Calu3 (cell line): ENCODE measurements at regions not wholly inside any gene's neighbourhood (a gene's known extent, or its start where the extent isn't known, plus 50 kb on each side); places are given as distances from the start of the nearest gene placed in this dataset.

Experiments
- BruUV-seq: library from RNA; stranded (reverse); fragments of 400-500 nt; replicated peaks from 2 replicates; lab custom pipeline; 2021; lab: Mats Ljungman, UMichigan
- CTCF ChIA-PET: fragments of 300-600 bp; sonication (Branson Sonifier 250); formaldehyde crosslinking; loops from one replicate; lab custom pipeline; 2022; ENCODE audit warnings: antibody characterized with exemption; lab: Charles Lee
- DNase-seq: peaks from one replicate; pipeline ENCODE4 v3.0.0; 2022
- H3K27ac Mint-ChIP-seq: one replicate; pipeline ENCODE4 v1.8.0; 2022; ENCODE audit warnings: mixed read lengths; ENCODE audit not compliant: unreplicated experiment
- H3K27me3 Mint-ChIP-seq: one replicate; pipeline ENCODE4 v1.8.0; 2022; ENCODE audit warnings: mixed read lengths; ENCODE audit not compliant: unreplicated experiment
- H3K36me3 Mint-ChIP-seq: one replicate; pipeline ENCODE4 v1.8.0; 2022; ENCODE audit warnings: mild to moderate bottlenecking, moderate library complexity, mixed read lengths; ENCODE audit not compliant: insufficient read depth, unreplicated experiment
- H3K4me1 Mint-ChIP-seq: one replicate; pipeline ENCODE4 v1.8.0; 2022; ENCODE audit warnings: mild to moderate bottlenecking, low read depth, mixed read lengths; ENCODE audit not compliant: unreplicated experiment
- H3K4me3 Mint-ChIP-seq: one replicate; pipeline ENCODE4 v1.8.0; 2022; ENCODE audit warnings: mild to moderate bottlenecking, low read depth, moderate library complexity, mixed read lengths; ENCODE audit not compliant: unreplicated experiment
- H3K9me3 Mint-ChIP-seq: one replicate; pipeline ENCODE4 v1.8.0; 2022; ENCODE audit warnings: low read depth, mixed read lengths; ENCODE audit not compliant: unreplicated experiment
- intact Hi-C: fragments of 100-400 bp; cut with micrococcal nuclease; formaldehyde crosslinking; loops from one replicate; pipeline ENCODE4 v1.10.0; 2022; ENCODE audit not compliant: unreplicated experiment
- TF ChIP-seq, protein P1 (sequence below): fragments of 200-600 bp; IDR thresholded peaks from one replicate; pipeline ENCODE4 v1.8.0; 2022; ENCODE audit warnings: antibody characterized with exemption; ENCODE audit not compliant: unreplicated experiment

DNA sequence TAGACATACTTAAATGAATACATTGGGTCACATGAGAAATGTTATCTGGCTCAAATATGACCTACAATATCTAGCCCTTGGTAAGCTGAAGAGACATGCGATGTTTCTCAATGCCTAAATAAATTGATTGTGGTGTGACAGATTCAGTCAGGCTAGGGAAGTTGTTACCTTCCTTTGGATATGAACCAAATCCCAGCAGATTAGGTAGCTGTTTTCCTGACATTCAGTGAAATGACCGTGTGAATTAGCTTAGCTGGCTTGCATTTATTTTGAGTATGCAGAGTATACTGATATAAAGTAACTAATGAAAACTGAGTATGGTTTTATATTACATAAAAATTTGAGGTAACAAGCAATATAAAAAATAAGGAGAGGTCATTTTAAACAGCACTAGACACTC, 288.2 kb downstream of the GJA1 start:
- BruUV-seq = no TSS peak
- Mint-ChIP-seq H3K9me3 (no peaks in the 10 kb centered on the region), H3K4me3 (no peak overlapping the region), H3K4me1 (no peaks in the 10 kb centered on the region), H3K27ac (no peak overlapping the region), H3K27me3 (no peaks in the 10 kb centered on the region), H3K36me3 (no peaks in the 10 kb centered on the region)
- intact Hi-C loops = no loop called here
- TF ChIP-seq, protein P1, sequence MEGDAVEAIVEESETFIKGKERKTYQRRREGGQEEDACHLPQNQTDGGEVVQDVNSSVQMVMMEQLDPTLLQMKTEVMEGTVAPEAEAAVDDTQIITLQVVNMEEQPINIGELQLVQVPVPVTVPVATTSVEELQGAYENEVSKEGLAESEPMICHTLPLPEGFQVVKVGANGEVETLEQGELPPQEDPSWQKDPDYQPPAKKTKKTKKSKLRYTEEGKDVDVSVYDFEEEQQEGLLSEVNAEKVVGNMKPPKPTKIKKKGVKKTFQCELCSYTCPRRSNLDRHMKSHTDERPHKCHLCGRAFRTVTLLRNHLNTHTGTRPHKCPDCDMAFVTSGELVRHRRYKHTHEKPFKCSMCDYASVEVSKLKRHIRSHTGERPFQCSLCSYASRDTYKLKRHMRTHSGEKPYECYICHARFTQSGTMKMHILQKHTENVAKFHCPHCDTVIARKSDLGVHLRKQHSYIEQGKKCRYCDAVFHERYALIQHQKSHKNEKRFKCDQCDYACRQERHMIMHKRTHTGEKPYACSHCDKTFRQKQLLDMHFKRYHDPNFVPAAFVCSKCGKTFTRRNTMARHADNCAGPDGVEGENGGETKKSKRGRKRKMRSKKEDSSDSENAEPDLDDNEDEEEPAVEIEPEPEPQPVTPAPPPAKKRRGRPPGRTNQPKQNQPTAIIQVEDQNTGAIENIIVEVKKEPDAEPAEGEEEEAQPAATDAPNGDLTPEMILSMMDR = no peak
- no peak for DNase-seq
- CTCF ChIA-PET = interaction anchor here (1.0 kb wide), 1 partner anchor 11 kb away, joined by 3 read pairs; no protein-coding TSS in a partner anchor

DNA sequence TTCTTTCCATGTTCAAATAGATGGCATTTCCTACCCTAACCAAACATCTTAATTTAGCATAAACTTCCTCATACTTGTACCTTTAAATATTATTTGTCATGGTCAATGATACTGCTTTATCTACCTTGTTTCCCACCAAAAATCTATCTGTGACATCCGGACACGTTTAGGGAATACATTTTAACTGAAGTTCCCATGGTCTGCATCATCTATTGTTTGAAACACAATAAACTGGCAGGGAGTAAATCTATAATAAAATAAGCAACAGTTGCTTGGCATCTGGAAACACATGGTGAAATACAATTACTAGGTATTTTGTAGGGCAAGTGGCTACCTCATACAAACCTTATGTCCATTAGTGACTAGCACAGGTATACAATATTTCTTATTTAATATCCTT, 289.1 kb downstream of the GJA1 start:
- H3K27me3 Mint-ChIP-seq = no peaks in the 10 kb centered on the region
- H3K27ac Mint-ChIP-seq = no peak overlapping the region
- DNase-seq = no peak
- TF ChIP-seq, protein P1 = no peak
- no peaks in the 10 kb centered on the region for H3K4me1 Mint-ChIP-seq
- H3K36me3 Mint-ChIP-seq = no peaks in the 10 kb centered on the region
- H3K9me3 Mint-ChIP-seq = no peaks in the 10 kb centered on the region
- BruUV-seq = no TSS peak
- intact Hi-C loops = no loop called here
- CTCF ChIA-PET = no interaction called here
- no peak overlapping the region for H3K4me3 Mint-ChIP-seq

DNA sequence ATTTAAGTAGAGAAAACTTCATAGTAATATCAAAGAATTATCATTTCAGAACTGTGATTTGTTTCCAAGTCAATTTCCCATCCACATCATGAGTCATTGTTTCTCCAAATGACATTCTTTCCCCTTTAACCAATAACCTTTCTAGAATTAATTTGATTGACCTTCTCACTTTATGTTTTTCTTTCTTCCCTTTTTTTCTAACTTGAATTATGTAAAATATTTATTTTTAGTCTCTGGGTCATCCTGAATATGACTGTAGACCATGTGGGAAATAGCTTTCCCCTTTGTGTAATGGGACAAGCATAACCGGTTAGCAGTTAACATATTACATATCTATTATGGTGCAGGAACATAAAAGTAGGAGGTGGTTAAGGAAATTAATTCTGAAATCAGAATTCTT, 291.1 kb downstream of the GJA1 start:
- Mint-ChIP-seq H3K4me1 (no peaks in the 10 kb centered on the region), H3K4me3 (no peak overlapping the region), H3K9me3 (peaks cover 4% of the 10 kb centered on the region), H3K36me3 (no peaks in the 10 kb centered on the region), H3K27me3 (no peaks in the 10 kb centered on the region), H3K27ac (no peak overlapping the region)
- BruUV-seq = no TSS peak
- TF ChIP-seq, protein P1 = no peak
- intact Hi-C loops = no loop called here
- DNase-seq = no peak
- CTCF ChIA-PET = no interaction called here

DNA sequence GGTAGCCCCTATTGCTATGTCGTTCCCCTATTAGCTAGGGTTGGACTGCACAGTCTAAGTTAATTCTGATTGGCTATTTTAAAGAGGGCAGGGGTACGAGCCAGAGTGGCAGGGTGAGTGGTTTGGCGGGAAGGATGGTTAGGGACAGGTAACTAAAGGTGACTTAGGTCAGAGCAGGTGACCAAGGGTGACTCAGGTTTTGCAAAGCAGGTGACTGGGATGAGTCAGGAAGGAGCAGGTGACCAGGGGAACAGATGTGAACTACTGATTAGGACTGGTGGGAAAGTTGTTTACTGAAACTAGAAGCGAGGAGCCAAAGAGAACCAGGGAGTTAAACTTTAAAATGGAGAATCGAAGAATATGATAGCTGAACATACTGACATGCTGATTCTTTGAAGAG, 295.2 kb downstream of the GJA1 start:
- Mint-ChIP-seq H3K36me3 (no peaks in the 10 kb centered on the region), H3K4me3 (no peak overlapping the region), H3K27me3 (no peaks in the 10 kb centered on the region), H3K4me1 (no peaks in the 10 kb centered on the region), H3K27ac (no peak overlapping the region), H3K9me3 (peaks cover 4% of the 10 kb centered on the region)
- CTCF ChIA-PET = no interaction called here
- no peak for DNase-seq
- TF ChIP-seq, protein P1 = no peak
- no TSS peak for BruUV-seq
- intact Hi-C loops = no loop called here
